Lower leg skin (tissue), 3 donors: ENCODE measurements at regions not wholly inside any gene's neighbourhood (a gene's known extent, or its start where the extent isn't known, plus 50 kb on each side); places are given as distances from the start of the nearest gene placed in this dataset.

Source experiments
- POLR2A ChIP-seq, 2 donors: fragments of 450-650 bp; IDR thresholded peaks; one replicate each; pipeline ENCODE4 v1.6.1; 2016 to 2017; ENCODE audit warnings: antibody characterized with exemption in 2 of 2, mild to moderate bottlenecking in 1 of 2, moderate library complexity in 1 of 2
- TF ChIP-seq, protein P1 (sequence below), 3 donors: fragments of 450-650 bp; IDR thresholded peaks; one replicate each; pipeline ENCODE4 v1.5.1; 2016; ENCODE audit warnings: antibody characterized with exemption in 3 of 3, mild to moderate bottlenecking in 3 of 3, moderate library complexity in 2 of 3

DNA sequence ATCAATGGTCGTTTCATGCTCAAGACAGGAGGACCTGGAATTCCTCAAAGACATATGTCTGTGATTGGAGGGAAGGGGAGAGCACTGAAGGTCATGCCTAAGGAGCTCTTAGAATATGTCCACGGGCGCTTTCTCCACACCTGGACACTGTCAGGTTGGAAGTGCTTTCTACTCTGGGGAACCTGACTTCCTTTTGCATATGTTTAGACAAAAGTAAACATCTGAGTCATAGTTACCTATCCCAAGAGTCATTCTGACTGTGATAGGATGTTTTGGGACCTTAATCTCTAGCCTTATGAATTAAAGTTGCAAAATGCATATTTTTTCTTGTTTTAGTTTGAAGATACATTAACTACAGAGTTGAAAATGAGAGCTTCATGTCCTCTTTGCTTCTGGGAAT, 251.7 kb downstream of the KLF6 start:
- TF ChIP-seq, protein P1, sequence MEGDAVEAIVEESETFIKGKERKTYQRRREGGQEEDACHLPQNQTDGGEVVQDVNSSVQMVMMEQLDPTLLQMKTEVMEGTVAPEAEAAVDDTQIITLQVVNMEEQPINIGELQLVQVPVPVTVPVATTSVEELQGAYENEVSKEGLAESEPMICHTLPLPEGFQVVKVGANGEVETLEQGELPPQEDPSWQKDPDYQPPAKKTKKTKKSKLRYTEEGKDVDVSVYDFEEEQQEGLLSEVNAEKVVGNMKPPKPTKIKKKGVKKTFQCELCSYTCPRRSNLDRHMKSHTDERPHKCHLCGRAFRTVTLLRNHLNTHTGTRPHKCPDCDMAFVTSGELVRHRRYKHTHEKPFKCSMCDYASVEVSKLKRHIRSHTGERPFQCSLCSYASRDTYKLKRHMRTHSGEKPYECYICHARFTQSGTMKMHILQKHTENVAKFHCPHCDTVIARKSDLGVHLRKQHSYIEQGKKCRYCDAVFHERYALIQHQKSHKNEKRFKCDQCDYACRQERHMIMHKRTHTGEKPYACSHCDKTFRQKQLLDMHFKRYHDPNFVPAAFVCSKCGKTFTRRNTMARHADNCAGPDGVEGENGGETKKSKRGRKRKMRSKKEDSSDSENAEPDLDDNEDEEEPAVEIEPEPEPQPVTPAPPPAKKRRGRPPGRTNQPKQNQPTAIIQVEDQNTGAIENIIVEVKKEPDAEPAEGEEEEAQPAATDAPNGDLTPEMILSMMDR (IDR thresholded peaks at IDR 0.05) = no peak
- no peak for TF ChIP-seq POLR2A (IDR thresholded peaks at IDR 0.05)
